Activated CD4-positive, CD25-positive, alpha-beta regulatory T cell treated with anti-CD3 and anti-CD28 coated beads, Interleukin-2, amount 50 U/mL, for 16 hours (primary cell): ENCODE measurements at regions not wholly inside any gene's neighbourhood (a gene's known extent, or its start where the extent isn't known, plus 50 kb on each side); places are given as distances from the start of the nearest gene placed in this dataset.
"Not testable (repeated sequence)": the region's sequence is repeated elsewhere in the genome, so short reads cannot be mapped to it uniquely, and the experiment has no call there.

Experiments used
- DNase-seq: peaks from one replicate; pipeline ENCODE4 v3.0.0-alpha.2; 2020; ENCODE audit warnings: low read depth, low spot score

DNA sequence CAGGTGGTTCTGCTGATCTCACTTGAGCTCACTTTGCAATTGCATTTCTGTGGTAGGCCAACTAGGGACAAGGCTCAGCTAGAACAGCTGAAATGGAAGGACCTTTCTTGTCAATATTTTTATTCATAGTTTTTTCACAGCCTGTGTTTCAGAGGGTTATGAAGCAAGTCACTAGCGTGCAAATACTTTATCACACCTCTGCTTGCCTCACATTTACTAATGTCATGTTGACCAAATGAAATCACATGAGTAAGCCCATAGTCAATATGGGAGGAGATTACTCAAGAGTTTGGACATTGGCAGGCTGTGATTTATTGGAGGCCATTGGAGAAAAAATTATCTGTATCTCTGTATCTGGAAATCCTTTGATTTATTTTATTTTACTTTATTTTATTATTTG, 628.3 kb upstream of the EPHA5 start:
- no peak for DNase-seq

DNA sequence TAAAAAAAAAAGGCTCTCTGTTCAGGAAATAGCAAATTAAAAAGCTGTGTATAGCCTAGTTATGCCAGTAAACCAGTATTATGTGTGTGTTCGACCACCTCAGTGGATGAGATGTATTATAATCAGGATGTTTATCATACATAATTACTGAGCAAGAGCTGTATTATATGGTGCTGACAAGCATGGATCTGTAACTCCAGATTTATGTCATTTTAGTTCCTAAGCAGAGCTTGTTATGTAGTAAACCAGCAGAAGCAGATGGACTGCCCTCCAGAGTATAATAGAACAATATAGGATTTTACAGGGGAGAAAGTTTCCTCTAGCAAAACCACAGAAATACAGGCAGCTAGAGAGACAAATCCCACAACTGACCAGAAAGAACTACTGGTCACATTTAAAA, 627.4 kb upstream of the EPHA5 start:
- no peak for DNase-seq

DNA sequence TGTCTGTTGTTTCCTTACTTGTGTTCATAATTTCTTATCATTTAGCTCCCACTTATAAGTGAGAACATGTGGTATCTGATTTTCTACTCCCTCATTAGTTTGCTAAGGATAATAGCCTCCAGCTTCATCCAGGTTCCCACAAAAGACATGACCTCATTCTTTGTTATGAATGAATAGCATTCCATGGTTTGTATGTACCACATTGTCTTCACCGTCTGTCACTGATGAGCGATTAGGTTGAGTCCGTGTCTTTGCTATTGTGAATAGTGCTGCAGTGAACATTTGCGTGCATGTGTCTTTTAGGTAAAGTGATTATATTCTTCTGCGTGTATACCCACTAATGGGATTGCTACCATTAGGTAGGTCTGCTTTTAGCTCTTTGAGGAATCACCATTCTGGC, 624.3 kb upstream of the EPHA5 start:
- DNase-seq = no peak

DNA sequence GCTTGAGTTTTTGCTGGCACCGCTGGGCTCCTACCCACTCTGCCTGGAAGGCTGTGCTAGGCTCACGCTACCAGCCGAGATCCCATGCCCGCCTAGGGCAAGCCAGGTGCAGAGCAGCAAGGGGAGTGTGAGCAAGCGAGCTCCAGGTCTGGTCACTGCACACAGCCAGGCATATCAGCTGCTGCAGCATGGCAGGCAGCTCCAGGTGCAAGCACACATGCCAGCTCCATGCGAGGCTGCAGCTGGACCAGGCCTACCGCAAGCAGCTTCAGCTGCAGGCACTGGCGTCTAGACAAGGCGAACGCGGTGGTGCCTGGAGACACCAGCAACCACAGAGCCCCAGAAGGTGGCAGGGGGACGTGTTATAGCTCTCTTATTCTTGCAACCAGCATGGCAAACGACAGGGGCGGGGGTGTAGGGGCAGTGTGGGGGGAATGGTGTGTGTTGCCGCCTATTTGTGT, 614.7 kb upstream of the EPHA5 start:
- no peak for DNase-seq

DNA sequence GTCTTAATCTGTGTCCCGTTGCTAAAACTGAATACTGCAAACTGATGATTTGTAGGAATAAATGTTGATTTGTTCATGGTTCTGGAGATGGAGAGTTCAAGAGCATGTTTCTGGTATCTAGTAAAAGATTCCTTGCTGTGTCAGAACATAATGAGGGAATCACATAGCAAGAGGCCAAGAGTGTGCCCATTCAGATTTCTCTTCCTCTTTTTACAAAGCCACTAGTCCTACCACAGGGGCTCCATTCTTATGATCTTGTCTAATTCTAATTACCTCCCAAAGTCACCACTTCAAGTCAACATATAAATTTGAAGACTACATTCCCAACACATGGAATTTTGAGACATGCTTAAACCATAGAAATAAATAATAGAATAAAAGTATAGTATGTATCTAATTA, 608.8 kb upstream of the EPHA5 start:
- DNase-seq = no peak

DNA sequence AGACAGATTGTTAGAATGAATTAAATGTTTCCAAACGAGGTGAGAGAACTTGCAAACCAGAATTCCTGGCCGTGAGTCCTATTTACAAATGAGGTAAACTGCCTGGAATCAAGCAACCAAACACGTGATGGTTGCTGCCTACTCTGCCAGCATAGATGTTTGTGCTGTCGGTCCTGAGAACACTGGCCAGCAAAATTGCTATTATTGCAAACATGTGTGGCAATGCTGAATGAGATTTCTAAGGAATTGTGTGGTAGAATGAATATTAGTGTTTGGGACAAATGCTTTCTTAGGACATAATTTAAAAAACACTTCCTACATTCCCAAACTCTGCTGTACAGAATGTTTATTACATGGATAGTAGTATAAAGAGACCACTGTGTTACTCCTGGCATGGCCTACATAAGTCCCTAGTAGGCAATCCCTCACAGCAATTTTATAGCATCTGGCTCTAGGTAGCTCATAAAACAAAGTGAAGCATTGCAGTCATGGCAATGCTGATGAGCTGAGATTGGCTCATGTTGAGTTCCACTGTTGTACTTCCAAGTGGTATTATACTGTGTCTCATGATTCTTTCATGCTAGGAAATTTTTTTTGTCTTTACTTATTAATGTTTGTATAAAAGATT, 605.2 kb upstream of the EPHA5 start:
- no peak for DNase-seq

DNA sequence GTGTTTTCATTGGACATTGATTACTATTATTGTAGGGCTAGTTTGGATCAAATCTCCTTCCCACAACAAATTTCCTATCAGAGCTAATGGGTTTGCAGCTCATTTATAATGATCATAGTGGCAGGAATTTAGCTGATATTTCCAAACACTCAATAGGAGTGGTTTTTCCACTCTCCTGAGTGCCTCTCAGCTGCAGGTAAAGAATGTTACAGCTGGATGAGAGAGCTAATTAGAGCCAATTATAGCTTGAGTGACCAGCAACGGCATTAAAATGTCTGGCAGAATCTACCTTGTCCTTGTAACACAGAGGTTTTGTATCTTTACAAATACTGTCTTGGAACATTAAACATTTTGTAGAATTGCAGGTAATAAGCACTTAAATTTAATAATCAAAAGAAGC, 602.8 kb upstream of the EPHA5 start:
- DNase-seq = no peak

DNA sequence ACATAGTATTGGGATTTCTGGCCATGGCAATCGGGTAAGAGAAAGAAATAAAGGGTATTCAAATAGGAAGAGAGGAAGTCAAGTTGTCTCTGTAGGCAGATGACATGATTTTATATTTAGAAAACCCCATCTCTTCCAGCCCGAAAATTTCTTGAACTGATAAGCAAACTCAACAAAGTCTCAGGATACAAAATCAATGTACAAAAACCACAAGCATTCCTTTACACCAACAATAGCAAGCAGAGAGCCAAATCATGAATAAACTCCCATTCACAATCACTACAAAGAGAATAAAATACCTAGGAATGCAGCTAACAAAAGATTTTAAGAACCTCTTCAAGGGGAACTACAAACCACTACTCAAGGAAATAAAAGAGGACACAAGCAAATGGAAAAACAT, 600.1 kb upstream of the EPHA5 start:
- not testable (repeated sequence) for DNase-seq

DNA sequence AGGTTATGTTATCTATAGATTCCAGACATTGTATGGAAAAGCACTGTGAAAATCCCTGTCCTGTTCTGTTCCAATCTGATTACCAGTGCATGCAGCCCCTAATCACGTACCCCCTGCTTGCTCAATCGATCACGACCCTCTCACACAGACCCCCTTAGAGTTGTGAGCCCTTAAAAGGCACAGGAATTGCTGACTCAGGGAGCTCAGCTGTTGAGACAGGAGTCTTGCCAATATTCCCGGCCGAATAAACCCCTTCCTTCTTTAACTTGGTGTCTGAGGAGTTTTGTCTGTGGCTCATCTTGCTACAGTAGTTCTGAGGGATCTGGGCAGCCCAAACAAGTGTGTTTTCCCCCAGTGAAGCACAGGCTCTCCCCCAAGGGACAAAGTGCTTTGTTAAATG, 596.3 kb upstream of the EPHA5 start:
- DNase-seq = not testable (repeated sequence)

DNA sequence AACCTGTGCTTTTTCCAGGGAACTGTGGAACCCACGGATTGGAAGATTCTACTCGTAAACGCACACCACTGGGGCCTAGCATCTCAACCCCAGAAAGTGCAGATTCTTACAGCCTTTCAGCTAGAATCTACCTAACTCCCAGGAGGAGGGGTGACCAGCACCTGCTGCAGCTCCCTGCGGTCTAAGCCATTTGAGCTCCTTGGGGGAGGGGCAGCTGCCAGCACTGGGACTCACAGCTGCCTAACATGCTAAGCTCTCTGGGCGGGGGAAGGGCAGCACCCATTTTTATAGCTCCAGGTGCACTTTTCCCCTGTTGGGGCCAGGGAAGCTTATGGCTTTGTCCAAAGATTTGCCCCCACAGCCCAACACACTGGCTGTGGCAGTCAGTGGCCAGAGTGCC, 595.7 kb upstream of the EPHA5 start:
- no peak for DNase-seq

DNA sequence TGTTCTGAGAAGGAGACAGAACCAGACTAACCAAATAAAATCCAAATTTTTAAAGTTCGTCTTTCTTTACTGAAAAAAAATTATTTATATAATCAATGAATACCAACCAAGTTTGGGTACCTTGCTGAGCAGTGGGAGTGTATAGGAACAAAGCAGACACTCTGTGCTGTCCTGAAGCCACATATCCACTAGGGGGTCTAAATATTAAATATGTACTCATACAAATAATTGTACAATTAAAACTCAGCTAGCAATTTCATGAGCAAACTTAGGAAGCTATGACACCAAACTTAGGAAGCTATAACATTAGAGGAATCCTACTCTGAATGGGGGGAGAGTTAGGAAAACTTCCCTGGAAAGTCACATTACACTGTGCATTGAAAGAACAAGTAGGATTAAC, 582.0 kb upstream of the EPHA5 start:
- DNase-seq = no peak

DNA sequence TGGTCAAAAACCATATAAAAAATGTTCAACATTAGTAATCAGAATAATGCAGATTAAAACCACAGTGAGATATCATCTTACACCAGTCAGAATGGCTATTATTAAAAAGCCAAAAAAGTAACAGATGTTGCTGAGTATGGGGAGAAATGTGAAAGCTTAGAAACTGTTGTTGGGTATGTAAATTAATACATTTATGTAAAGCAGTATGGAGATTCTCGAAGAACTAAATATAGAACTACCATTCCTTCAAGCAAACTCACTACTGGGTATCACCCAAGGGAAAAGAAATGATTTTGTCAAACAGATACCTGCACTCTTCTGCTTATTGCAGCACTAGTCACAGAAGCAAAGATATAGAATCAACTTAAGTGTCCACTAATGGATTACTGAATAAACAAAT, 576.4 kb upstream of the EPHA5 start:
- no peak for DNase-seq

DNA sequence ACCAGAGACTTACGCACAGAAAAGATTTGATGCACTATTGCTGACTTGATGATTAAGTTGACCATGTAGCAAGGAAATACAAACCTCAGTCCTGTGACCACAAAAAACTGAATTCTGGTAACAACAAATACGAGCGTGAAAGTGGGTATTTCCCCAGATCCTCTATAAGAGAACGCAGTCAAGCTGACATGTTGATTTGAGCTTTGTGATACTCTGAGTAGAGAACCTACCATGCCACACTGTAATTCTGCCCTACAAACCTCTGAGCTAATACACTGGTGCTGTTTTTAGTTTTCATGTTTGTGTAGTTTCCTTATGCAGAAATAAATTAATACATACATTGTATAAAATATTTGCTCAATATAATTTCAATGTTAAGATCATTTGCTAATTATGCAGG, 565.6 kb upstream of the EPHA5 start:
- DNase-seq = no peak

DNA sequence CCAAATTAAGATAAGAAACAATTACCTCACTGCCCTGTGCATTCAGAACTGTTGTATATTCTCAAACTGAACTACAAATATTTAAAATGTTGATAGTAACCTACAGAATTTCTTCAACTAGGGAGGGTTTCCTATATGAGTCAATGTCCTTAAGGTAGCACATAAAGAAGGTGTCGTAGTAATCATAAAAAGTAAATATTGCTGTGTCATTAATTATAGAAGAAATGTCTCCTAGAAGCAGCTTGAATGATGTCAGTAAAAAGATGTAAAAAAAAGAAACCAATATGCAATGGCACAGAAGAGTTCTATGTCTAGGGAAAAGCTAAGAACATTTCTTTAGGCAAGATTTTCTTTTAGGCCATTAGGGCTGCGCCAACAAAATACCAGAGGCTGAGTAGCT, 559.6 kb upstream of the EPHA5 start:
- DNase-seq = no peak

DNA sequence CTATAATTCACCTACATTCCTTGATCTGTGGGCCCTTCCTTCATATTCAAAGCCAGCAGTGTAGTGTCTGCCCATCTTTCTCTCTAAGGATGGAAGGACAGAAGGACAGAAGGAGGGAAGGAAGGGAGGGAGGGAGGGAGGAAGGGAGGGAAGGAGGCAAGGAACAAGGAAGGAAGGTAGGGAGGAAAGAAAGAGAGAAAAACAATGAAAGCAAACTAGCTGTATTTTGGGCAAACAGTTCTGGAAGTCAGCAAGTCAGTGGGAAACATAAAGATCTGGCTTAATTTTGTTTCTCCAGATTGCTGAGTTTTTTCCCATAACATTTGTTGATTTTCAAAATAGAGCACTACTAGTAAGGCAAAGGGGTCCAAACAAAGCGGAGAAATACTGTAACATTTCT, 555.2 kb upstream of the EPHA5 start:
- no peak for DNase-seq

DNA sequence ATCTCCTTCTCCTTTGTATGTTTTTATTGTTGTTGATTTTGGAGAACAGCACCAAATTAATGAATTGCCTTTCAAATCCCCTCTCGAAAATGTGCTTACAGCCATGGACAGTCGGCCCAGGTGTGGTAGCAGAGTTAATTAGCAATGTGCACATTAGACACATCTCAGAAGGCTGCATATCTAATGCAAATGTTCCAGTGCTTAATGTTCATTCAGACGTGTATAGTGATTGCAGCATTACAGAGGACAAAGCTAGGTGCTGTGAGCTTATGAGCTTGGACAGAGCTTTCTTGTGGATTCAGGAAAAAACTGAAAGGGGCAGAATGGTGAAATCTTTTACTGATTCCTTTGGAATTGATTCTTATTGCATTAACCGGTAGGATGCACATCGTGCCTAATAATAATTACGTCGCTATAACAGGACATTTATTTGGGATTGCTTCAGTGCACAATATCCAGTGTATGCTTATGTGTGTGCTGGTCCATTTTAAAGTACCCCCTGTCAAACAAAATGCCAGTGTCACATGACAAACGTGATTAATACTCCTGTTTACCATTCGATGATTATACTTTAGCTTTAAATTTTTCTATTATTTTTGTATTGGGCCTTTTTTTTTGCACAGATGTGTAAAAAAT, 552.9 kb upstream of the EPHA5 start:
- no peak for DNase-seq

DNA sequence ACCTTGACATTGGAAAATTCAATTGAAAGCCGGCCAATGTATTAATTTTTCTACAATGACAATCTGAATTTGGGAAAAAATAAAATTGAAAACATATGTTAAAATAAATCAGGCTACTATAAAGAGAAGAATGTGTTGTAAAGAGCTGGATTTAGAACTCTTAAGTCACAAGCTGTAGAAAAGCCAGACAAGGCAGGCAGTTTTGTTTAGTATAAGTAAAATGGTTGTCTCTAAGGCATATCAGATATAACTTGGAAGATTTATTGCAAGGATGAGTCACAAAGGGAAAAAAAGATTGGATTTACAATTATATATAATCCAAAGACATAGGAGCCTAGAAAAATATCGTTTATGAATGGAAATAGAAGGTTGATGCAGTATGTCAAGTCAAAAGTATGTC, 549.1 kb upstream of the EPHA5 start:
- no peak for DNase-seq

DNA sequence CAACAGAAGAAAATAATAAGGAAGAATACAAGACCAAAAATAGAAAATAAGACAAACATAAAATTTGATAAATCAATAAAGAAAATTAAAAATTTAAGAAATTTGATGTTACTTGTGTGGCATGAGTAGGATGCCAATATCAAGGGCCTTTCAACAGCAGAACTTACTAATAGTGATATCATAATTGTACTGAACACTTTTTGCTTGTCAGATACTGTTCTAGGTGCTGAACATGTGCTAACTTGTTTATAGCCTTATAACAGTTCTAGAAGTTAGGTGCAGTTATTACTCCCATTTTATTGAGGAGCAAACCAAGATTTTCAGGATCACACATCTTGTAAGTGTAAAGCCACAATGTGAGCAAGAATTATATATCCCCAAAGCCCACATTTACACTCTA, 546.0 kb upstream of the EPHA5 start:
- DNase-seq = no peak

DNA sequence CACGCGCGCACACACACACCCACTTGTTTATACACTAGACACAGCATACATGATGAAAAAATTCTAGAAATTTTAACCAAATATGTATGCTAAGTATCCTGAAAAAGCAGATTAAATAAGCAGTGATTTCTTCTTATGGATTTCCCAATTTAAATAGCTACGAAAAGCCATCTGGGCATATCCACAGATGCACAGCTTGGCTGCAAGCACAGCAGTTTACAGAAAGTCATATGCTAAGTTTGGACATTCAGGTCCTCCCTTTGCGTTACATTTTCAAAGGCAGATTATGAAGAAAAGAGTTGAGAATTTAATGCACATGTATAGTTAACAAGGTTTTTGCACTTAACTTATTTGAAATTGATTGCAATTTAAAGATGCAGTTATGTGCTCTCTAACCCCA, 542.2 kb upstream of the EPHA5 start:
- DNase-seq = no peak

DNA sequence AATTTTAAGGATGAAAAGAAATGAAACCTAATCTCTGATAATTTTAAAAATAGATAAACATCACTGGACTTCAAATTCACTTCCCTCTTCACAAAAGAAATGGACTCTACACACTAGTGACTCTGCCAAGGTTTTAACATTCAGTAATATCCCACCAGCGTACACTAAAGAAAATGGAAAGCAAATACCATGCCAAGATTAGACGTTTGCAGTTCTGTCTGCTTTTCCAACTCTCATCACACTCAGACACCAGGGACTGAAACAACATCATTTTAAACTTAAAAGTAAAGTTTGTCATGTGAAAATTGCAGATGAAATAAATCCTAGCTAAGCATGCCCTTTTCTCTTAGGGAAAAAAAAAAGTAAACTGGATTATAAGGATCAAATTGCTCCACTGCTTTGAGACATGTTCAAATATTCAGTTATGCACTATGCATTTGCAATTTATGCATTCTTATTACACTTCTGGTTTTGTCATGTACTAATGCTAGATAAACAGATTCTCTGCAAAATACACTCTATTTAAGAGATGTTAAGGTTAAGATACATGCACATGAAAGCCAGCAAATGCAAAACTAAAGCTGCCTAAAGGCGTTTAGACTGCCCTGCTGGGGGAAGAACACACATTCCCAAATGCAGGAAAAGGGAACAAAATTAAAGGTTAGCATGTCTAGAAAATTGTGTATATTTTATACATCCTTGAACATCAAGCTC, 534.4 kb upstream of the EPHA5 start:
- no peak for DNase-seq

DNA sequence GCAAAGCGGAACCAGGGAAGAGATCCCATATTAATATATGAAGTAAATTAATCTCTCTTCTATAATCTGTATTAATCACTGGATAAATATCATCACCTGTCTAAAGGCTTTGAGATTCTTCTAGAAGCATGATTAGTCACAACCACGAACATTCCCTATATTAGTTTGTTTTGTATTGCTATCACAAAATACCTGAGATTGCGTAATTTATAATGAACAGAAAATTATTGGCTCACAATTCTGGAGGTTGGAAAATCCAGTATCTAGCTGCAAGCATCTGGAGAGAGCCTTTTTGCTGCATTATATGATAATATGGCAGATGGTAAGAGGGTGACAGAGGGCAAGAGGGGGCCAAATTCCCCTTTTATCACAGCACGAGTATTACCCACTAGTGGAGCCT, 532.6 kb upstream of the EPHA5 start:
- no peak for DNase-seq

DNA sequence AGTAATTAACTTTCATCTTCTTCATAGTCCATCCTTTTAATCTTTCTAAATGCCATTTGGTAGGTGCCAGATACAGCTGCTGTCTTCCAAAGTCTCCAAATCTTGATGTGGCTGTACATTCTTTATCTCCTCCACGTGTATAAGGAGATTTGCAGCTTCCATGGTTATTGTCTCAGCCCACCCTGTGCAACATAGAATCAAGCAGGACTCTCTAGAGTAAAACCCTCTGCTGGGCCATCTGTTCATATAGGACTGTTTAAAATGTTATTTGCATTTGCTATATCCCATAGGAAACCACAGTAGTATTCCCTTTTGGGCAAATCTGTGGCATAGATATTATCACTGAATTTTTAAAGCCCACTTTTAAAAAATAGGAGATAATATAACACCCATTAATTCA, 527.2 kb upstream of the EPHA5 start:
- DNase-seq = no peak

DNA sequence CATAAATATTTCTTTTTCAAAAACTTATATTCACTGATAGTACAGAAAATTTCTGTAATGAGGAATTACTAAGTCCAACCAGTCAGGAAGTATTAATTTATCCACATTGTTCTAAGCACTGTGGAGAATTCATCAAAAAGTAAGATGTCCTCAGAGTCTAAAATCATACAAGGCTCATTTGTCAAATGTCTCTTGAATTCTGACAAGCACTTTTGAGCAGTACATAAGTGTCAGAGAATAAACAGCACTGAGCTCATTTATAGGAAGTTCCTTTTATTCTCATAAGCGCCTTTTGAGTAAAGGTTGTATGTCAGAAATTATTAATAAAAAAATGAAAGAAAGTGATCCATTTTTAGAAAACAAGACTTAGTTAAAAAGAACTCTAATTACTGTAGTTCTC, 523.2 kb upstream of the EPHA5 start:
- DNase-seq = no peak
